GM06990 (cell line): ENCODE measurements at regions not wholly inside any gene's neighbourhood (a gene's known extent, or its start where the extent isn't known, plus 50 kb on each side); places are given as distances from the start of the nearest gene placed in this dataset.

ENCODE experiments used
- DNase-seq: peaks from one replicate; pipeline ENCODE4 v3.0.0-alpha.2; 2011; ENCODE audit not compliant: insufficient read length; ENCODE audit errors: extremely low read depth
- H3K27me3 ChIP-seq: replicated peaks from 2 replicates; pipeline ENCODE4 v1.6.0; 2011; ENCODE audit warnings: low read length; ENCODE audit not compliant: control insufficient read depth, insufficient read depth
- H3K36me3 ChIP-seq: 2 replicates; pipeline ENCODE4 v1.5.1; 2011; ENCODE audit warnings: low read length; ENCODE audit not compliant: control insufficient read depth, insufficient read depth
- H3K4me3 ChIP-seq: replicated peaks from 2 replicates; pipeline ENCODE4 v1.5.1; 2011; ENCODE audit warnings: low read depth, mild to moderate bottlenecking, control low read depth, low read length
- CTCF ChIP-seq: IDR thresholded peaks from 2 replicates; pipeline ENCODE4 v1.5.1; 2011; ENCODE audit warnings: low read length, control low read depth, mild to moderate bottlenecking, inconsistent platforms; ENCODE audit not compliant: insufficient read depth, poor library complexity, severe bottlenecking

GRCh38 chr7:98557538-98558031 lies 59.5 kb upstream of the NPTX2 start:
- DNase-seq, result no peak
- no peak for TF ChIP-seq CTCF
- no peaks in the 10 kb centered on the region for H3K36me3 ChIP-seq
- H3K27me3 ChIP-seq, result no peaks in the 10 kb centered on the region
- H3K4me3 ChIP-seq, result no peak overlapping the region

DNA sequence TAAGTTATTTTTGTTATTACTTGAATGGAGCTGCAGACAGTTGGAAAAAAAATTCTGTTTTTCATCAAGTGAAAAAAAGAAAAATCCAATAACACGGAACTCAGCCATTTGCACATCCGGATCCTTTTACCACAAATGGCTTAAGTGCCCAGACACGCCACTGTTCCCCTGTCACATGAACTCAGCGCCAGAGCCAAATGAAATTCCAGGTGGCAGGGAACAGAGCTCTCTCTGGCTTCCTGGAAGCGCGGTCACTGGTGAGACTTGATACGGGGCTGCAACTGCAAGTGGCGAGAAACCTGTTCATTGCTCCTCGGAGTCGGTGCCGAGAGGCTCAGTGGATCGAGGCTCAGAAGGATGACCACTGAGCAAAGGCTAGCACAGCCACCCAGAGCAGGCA lies 60.8 kb upstream of the NPTX2 start:
- TF ChIP-seq CTCF, result no peak
- Histone ChIP-seq H3K4me3 (no peak overlapping the region), H3K36me3 (no peaks in the 10 kb centered on the region), H3K27me3 (no peaks in the 10 kb centered on the region)
- no peak for DNase-seq

GRCh38 chr7:98555403-98555802 lies 61.7 kb upstream of the NPTX2 start:
- no peak for DNase-seq
- no peak for TF ChIP-seq CTCF
- Histone ChIP-seq H3K36me3 (no peaks in the 10 kb centered on the region), H3K4me3 (no peak overlapping the region), H3K27me3 (no peaks in the 10 kb centered on the region)

GRCh38 chr7:98553666-98554065 lies 63.4 kb upstream of the NPTX2 start:
- no peak for DNase-seq
- H3K36me3 ChIP-seq, result no peaks in the 10 kb centered on the region
- no peak overlapping the region for H3K4me3 ChIP-seq
- no peaks in the 10 kb centered on the region for H3K27me3 ChIP-seq
- TF ChIP-seq CTCF, result no peak

DNA sequence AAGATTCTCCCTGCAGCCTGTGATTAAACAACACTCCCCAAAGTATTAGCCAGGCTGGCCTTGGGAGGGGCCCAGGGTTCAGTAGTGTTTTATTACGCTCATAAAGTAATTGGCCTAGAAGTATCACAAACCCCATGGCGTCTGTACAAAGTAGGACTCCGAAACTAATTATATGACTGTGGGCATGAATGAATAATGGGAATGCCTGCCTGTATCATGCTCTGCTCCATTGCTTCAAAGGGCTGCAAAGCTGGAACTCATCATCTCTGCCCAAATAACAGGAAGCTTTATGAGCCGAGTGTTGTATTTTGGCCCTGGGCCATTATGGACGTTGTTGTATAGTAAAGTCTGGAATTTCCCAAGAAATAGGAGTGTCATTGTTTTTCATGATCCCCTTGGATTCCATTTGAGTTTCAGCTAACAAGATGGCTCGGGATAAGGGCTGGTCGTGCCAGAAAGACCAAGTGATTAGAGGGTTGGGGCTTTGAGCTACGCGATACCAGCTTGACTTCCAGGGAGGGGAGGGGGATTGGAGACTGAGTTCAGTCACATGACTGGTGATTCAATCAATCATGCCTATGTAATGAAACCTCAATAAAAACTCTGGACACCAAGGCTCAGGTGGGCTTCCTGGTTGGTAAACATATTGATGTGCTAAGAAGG lies 65.3 kb upstream of the NPTX2 start:
- Histone ChIP-seq H3K36me3 (no peaks in the 10 kb centered on the region), H3K4me3 (no peak overlapping the region), H3K27me3 (no peaks in the 10 kb centered on the region)
- DNase-seq, result no peak
- no peak for TF ChIP-seq CTCF

DNA sequence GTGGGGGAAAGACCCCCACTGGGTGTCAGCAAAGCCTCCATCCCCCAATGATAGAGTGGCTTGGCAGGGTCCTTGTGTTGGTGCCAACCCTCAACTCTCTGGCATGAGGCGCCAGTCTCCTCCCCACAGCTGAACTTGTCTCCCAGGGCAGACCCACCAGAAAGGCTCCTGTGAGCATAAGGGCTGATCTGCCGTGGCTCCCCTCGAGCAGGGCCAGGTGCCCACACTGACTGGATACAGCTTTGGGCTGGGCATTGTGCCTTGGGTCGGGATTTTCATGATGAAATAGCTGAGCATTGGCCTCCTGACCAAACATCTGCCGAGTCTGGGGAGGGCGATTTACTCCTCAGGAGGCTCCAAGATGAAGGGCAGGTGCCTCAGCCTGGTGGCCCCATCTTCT lies 68.1 kb upstream of the NPTX2 start:
- H3K36me3 ChIP-seq, result no peaks in the 10 kb centered on the region
- DNase-seq, result no peak
- peaks cover 3% of the 10 kb centered on the region; the same call in 1 of the 2 replicates for H3K27me3 ChIP-seq
- TF ChIP-seq CTCF, result no peak
- no peak overlapping the region for H3K4me3 ChIP-seq
